ENCODE measurements at regions not wholly inside any gene's neighbourhood (a gene's known extent, or its start where the extent isn't known, plus 50 kb on each side); places are given as distances from the start of the nearest gene placed in this dataset.

- no TSS peak for BruUV-seq (replicated peaks)
- ATAC-seq = peak; percentile 74
- no peak for TF ChIP-seq SRF (IDR thresholded peaks at IDR 0.05; ENCODE audit: low read depth)
- peak; percentile 22 to 74 (median 35); a peak in 3 of 6 replicates for TF ChIP-seq CTCF (IDR thresholded peaks at IDR 0.05 in 2 of 3, conservative IDR thresholded peaks at IDR 0.05 in 1 of 3; ENCODE audit: borderline replicate concordance in 1 of 3, insufficient read depth in 1 of 3, low read depth in 2 of 3, low read length in 2 of 3)
- TF ChIP-seq POLR2AphosphoS5 (IDR thresholded peaks at IDR 0.05; ENCODE audit: low read depth, low read length) = no peak
- no peak for TF ChIP-seq MAX (IDR thresholded peaks at IDR 0.05)
- TF ChIP-seq TCF7L2 (IDR thresholded peaks at IDR 0.05; ENCODE audit: borderline replicate concordance, extremely low read depth, insufficient read depth, insufficient read length) = no peak
- TF ChIP-seq ZFX (IDR thresholded peaks at IDR 0.05) = no peak
- no peak for TF ChIP-seq POLR2A (IDR thresholded peaks at IDR 0.05; ENCODE audit: borderline replicate concordance, extremely low read depth, insufficient read depth, insufficient read length)
- TF ChIP-seq ELF1 (IDR thresholded peaks at IDR 0.05; ENCODE audit: borderline replicate concordance, low read depth) = no peak
- TF ChIP-seq YY1 (IDR thresholded peaks at IDR 0.05; ENCODE audit: extremely low read depth, insufficient replicate concordance, low read depth, low read length) = peak; percentile 44
- TF ChIP-seq RAD21 (IDR thresholded peaks at IDR 0.05; ENCODE audit: low read depth) = peak; percentile 95
- no peak for TF ChIP-seq ZBTB33 (IDR thresholded peaks at IDR 0.05; ENCODE audit: extremely low read depth, insufficient replicate concordance, low read length)
- TF ChIP-seq CEBPB (IDR thresholded peaks at IDR 0.05; ENCODE audit: low read depth) = no peak
- no peak for TF ChIP-seq SIN3A (IDR thresholded peaks at IDR 0.05; ENCODE audit: low read depth)
- TF ChIP-seq ATF3 (IDR thresholded peaks at IDR 0.05) = no peak
- TF ChIP-seq FOSL1 (IDR thresholded peaks at IDR 0.05; ENCODE audit: low read depth) = no peak
- no peak for TF ChIP-seq REST (IDR thresholded peaks at IDR 0.05; ENCODE audit: low read depth)
- TF ChIP-seq EGR1 (IDR thresholded peaks at IDR 0.05; ENCODE audit: low read depth) = no peak
- no peak for TF ChIP-seq SP1 (IDR thresholded peaks at IDR 0.05; ENCODE audit: low read depth)
- no peak for TF ChIP-seq JUND (IDR thresholded peaks at IDR 0.05)
- no peak for TF ChIP-seq ZNF274 (IDR thresholded peaks at IDR 0.05; ENCODE audit: low read depth, low read length)
Measured at GRCh38 chr7:106178593-106179134, 66.6 kb upstream of the SYPL1 start.

More at GRCh38 chr7:106178593-106179134, 66.6 kb upstream of the SYPL1 start:
- Histone ChIP-seq H3K79me2 (ENCODE audit: insufficient read depth, low read length) (no peaks in the 10 kb centered on the region), H3K4me3 (replicated peaks in 1 of 2; ENCODE audit: low read depth in 1 of 2, low read length in 2 of 2) (no peak overlapping the region), H3K36me3 (ENCODE audit: control insufficient read depth in 1 of 2, insufficient read depth in 2 of 2, low read length in 2 of 2) (no peaks in the 10 kb centered on the region), H3K4me2 (ENCODE audit: low read length) (no peak overlapping the region), H3K9ac (ENCODE audit: low read length) (no peak overlapping the region), H4K20me1 (ENCODE audit: insufficient read depth) (no peaks in the 10 kb centered on the region), H3K9me2 (ENCODE audit: insufficient read depth) (no peaks in the 10 kb centered on the region), H3K27ac (ENCODE audit: low read depth, low read length) (no peak overlapping the region), H3K9me3 (ENCODE audit: control insufficient read depth in 1 of 2, insufficient read depth in 1 of 2, low read depth in 1 of 2, low read length in 2 of 2) (no peaks in the 10 kb centered on the region), H2AFZ (ENCODE audit: low read depth, low read length, poor library complexity, severe bottlenecking) (no peak overlapping the region), H3K4me1 (ENCODE audit: control insufficient read depth in 1 of 2, insufficient read depth in 2 of 2, low read length in 2 of 2) (peaks cover 0 to 9% of the 10 kb centered on the region in 2 experiments; a peak in 2 of 4 replicates), H3K27me3 (ENCODE audit: insufficient read depth, low read length) (no peaks in the 10 kb centered on the region)
- RAD21 ChIA-PET (ENCODE audit: low non-redundant PET in 1 of 2, low total read pairs in 2 of 2, uncharacterized antibody in 2 of 2, unreplicated experiment in 2 of 2) = interaction anchor here (1.9 to 3.2 kb wide), 2 partner anchors 283 to 284 kb away, joined by 7 to 30 read pairs; no protein-coding TSS in a partner anchor
- DNase-seq (ENCODE audit: low read depth, low spot score) = peak; percentile 16
- CTCF ChIA-PET = interaction anchor here (0.7 to 5.0 kb wide), 6 partner anchors 22 to 969 kb away, joined by 3 to 127 read pairs (median 3); no protein-coding TSS in a partner anchor
- POLR2A ChIA-PET = interaction anchor here (0.9 kb wide), 1 partner anchor 284 kb away, joined by 4 read pairs; no protein-coding TSS in a partner anchor
- intact Hi-C loops (cut with micrococcal nuclease) = loop anchor here (5.0 kb wide), 5 partner anchors 109 to 974 kb away; no protein-coding TSS in a partner anchor

All from HCT116 (cell line).